Mesodermal cell (in vitro differentiated cells): ENCODE measurements at regions not wholly inside any gene's neighbourhood (a gene's known extent, or its start where the extent isn't known, plus 50 kb on each side); places are given as distances from the start of the nearest gene placed in this dataset.

Experiments
- H3K27ac ChIP-seq: 2 replicates; pipeline ENCODE4 v1.7.0; 2013; ENCODE audit warnings: mild to moderate bottlenecking, low read depth, low read length, moderate library complexity; ENCODE audit not compliant: severe bottlenecking
- H3K36me3 ChIP-seq: 2 replicates; pipeline ENCODE4 v1.7.1; 2013; ENCODE audit warnings: mild to moderate bottlenecking, low read length, moderate library complexity; ENCODE audit not compliant: control insufficient read depth, insufficient read depth
- H3K4me1 ChIP-seq: one replicate; pipeline ENCODE4 v1.7.1; 2013; ENCODE audit warnings: mild to moderate bottlenecking, low read length; ENCODE audit not compliant: insufficient read depth, control insufficient read depth, poor library complexity, severe bottlenecking
- H3K4me3 ChIP-seq: 2 replicates; pipeline ENCODE4 v1.7.0; 2013; ENCODE audit warnings: low read length, control low read depth, mild to moderate bottlenecking; ENCODE audit not compliant: insufficient read depth, poor library complexity, severe bottlenecking; ENCODE audit errors: extremely low read depth
- H3K9me3 ChIP-seq: 2 replicates; pipeline ENCODE4 v1.7.1; 2013; ENCODE audit warnings: mild to moderate bottlenecking, low read length, moderate library complexity; ENCODE audit not compliant: control insufficient read depth
- WGBS, 2 experiments: methylation state at CpG; one replicate each; pipeline ENCODE4 v1.1.5; 2013; ENCODE audit warnings: missing lambda C conversion rate in 2 of 2; ENCODE audit not compliant: insufficient coverage in 2 of 2; 5-methylcytosine and 5-hydroxymethylcytosine counted together

- Histone ChIP-seq H3K36me3 (no peaks in the 10 kb centered on the region), H3K4me1 (no peaks in the 10 kb centered on the region), H3K9me3 (peaks cover 53% of the 10 kb centered on the region), H3K4me3 (no peak overlapping the region), H3K27ac (no peak overlapping the region)
- WGBS, 2 experiments: 65 to 67% methylated on average over 7 of the region's 10 CpGs
Observed at GRCh38 chr16:35391328-35391727, 1931.9 kb downstream of the TP53TG3F start.

- 90 to 92% methylated on average over 2 of the region's 2 CpGs for WGBS, 2 experiments
- peaks cover 64% of the 10 kb centered on the region for H3K9me3 ChIP-seq
Observed at GRCh38 chr16:35398180-35398579, 1938.8 kb downstream of the TP53TG3F start.

GRCh38 chr16:35399133-35399532, 1939.7 kb downstream of the TP53TG3F start:
- WGBS, 2 experiments: 71% methylated on average over 1 of the region's 2 CpGs; no CpG with 5 or more reads in 1 of the 2 experiments
- Histone ChIP-seq H3K4me1 (no peaks in the 10 kb centered on the region), H3K4me3 (no peak overlapping the region), H3K9me3 (peaks cover 62% of the 10 kb centered on the region), H3K27ac (no peak overlapping the region), H3K36me3 (no peaks in the 10 kb centered on the region)

More at GRCh38 chr16:35398180-35398579, 1938.8 kb downstream of the TP53TG3F start:
- Histone ChIP-seq H3K36me3 (no peaks in the 10 kb centered on the region), H3K4me1 (no peaks in the 10 kb centered on the region), H3K27ac (no peak overlapping the region), H3K4me3 (no peak overlapping the region)

GRCh38 chr16:35404273-35404672, 1944.9 kb downstream of the TP53TG3F start:
- no peaks in the 10 kb centered on the region for H3K36me3 ChIP-seq
- no CpG with 5 or more reads among the region's 2 CpGs for WGBS, 2 experiments
- H3K9me3 ChIP-seq: peaks cover 34% of the 10 kb centered on the region
- no peak overlapping the region for H3K4me3 ChIP-seq
- H3K4me1 ChIP-seq: no peaks in the 10 kb centered on the region
- no peak overlapping the region for H3K27ac ChIP-seq

- H3K4me1 ChIP-seq: no peaks in the 10 kb centered on the region
- peaks cover 26% of the 10 kb centered on the region for H3K9me3 ChIP-seq
- no peak overlapping the region for H3K4me3 ChIP-seq
- H3K27ac ChIP-seq: no peak overlapping the region
- H3K36me3 ChIP-seq: no peaks in the 10 kb centered on the region
- WGBS, 2 experiments: 14 to 33% methylated on average over 1 of the region's 1 CpG
Observed at GRCh38 chr16:35405526-35405925, 1946.1 kb downstream of the TP53TG3F start.

GRCh38 chr16:35409503-35409902, 1950.1 kb downstream of the TP53TG3F start:
- no peak overlapping the region for H3K27ac ChIP-seq
- no CpG with 5 or more reads among the region's 1 CpG for WGBS, 2 experiments
- H3K4me3 ChIP-seq: no peak overlapping the region
- no peaks in the 10 kb centered on the region for H3K36me3 ChIP-seq
- peaks cover 13% of the 10 kb centered on the region for H3K9me3 ChIP-seq
- H3K4me1 ChIP-seq: no peaks in the 10 kb centered on the region

GRCh38 chr16:35410438-35410837, 1951.0 kb downstream of the TP53TG3F start:
- Histone ChIP-seq H3K4me1 (no peaks in the 10 kb centered on the region), H3K4me3 (no peak overlapping the region), H3K27ac (no peak overlapping the region), H3K36me3 (no peaks in the 10 kb centered on the region), H3K9me3 (peaks cover 18% of the 10 kb centered on the region)

GRCh38 chr16:35411156-35411555, 1951.7 kb downstream of the TP53TG3F start:
- H3K4me1 ChIP-seq: no peaks in the 10 kb centered on the region
- WGBS, 2 experiments: no CpG with 5 or more reads among the region's 1 CpG
- no peaks in the 10 kb centered on the region for H3K36me3 ChIP-seq
- peaks cover 11% of the 10 kb centered on the region for H3K9me3 ChIP-seq
- H3K27ac ChIP-seq: no peak overlapping the region
- no peak overlapping the region for H3K4me3 ChIP-seq

GRCh38 chr16:35414139-35414538, 1954.7 kb downstream of the TP53TG3F start:
- peaks cover 5% of the 10 kb centered on the region for H3K9me3 ChIP-seq
- no peaks in the 10 kb centered on the region for H3K4me1 ChIP-seq
- H3K4me3 ChIP-seq: no peak overlapping the region
- no peaks in the 10 kb centered on the region for H3K36me3 ChIP-seq
- 80 to 89% methylated on average over 12 to 13 of the region's 14 CpGs for WGBS, 2 experiments
- H3K27ac ChIP-seq: no peak overlapping the region

- Histone ChIP-seq H3K27ac (no peak overlapping the region), H3K36me3 (no peaks in the 10 kb centered on the region), H3K4me1 (no peaks in the 10 kb centered on the region), H3K4me3 (no peak overlapping the region), H3K9me3 (peaks cover 5% of the 10 kb centered on the region)
- 66 to 85% methylated on average over 9 to 11 of the region's 19 CpGs for whole genome bisulfite sequencing, 2 experiments
Observed at GRCh38 chr16:35414563-35414962, 1955.2 kb downstream of the TP53TG3F start.

- Histone ChIP-seq H3K4me3 (no peak overlapping the region), H3K4me1 (no peaks in the 10 kb centered on the region), H3K9me3 (peaks cover 42% of the 10 kb centered on the region), H3K27ac (no peak overlapping the region), H3K36me3 (no peaks in the 10 kb centered on the region)
- WGBS, 2 experiments: 90% methylated on average over 27 to 28 of the region's 32 CpGs
Observed at GRCh38 chr16:35425270-35425669, 1965.9 kb downstream of the TP53TG3F start.
